ENCODE measurements at regions not wholly inside any gene's neighbourhood (a gene's known extent, or its start where the extent isn't known, plus 50 kb on each side); places are given as distances from the start of the nearest gene placed in this dataset.

GRCh38 chr18:24942144-24942543 lies 409.8 kb downstream of the ZNF521 start:
- TF ChIP-seq POLR2AphosphoS5 (IDR thresholded peaks at IDR 0.05; ENCODE audit: borderline replicate concordance, low read depth, low read length) (no peak), EZH2 (IDR thresholded peaks at IDR 0.05) (no peak), FOXP2 (optimal IDR thresholded peaks at IDR 0.05; ENCODE audit: control extremely low read depth, extremely low read length, insufficient read depth) (no peak)
